ENCODE measurements at regions not wholly inside any gene's neighbourhood (a gene's known extent, or its start where the extent isn't known, plus 50 kb on each side); places are given as distances from the start of the nearest gene placed in this dataset.
"Not testable (repeated sequence)": the region's sequence is repeated elsewhere in the genome, so short reads cannot be mapped to it uniquely, and the experiment has no call there.

- DNase-seq (ENCODE audit: low read depth); H3K9ac ChIP-seq (ENCODE audit: low read length); H3K4me1 ChIP-seq (ENCODE audit: control insufficient read depth, insufficient read depth, low read length); H3K4me3 ChIP-seq (ENCODE audit: low read length); H3K9me3 ChIP-seq (ENCODE audit: control insufficient read depth, low read length); H3K27me3 ChIP-seq (replicated peaks; ENCODE audit: control insufficient read depth, insufficient read depth, low read length); H3K36me3 ChIP-seq (ENCODE audit: control insufficient read depth, insufficient read depth, low read length, severe bottlenecking): not testable (repeated sequence)
Measured at GRCh38 chr1:95167503-95167902, 50.3 kb downstream of the TLCD4 start.

GRCh38 chr1:95168028-95168427 lies 50.9 kb downstream of the TLCD4 start:
- no peak for DNase-seq (ENCODE audit: low read depth)
- H3K27me3 ChIP-seq (replicated peaks; ENCODE audit: control insufficient read depth, insufficient read depth, low read length): no peaks in the 10 kb centered on the region
- no peaks in the 10 kb centered on the region for H3K9me3 ChIP-seq (ENCODE audit: control insufficient read depth, low read length)
- H3K4me1 ChIP-seq (ENCODE audit: control insufficient read depth, insufficient read depth, low read length): peaks cover 6% of the 10 kb centered on the region
- no peaks in the 10 kb centered on the region for H3K36me3 ChIP-seq (ENCODE audit: control insufficient read depth, insufficient read depth, low read length, severe bottlenecking)
- H3K4me3 ChIP-seq (ENCODE audit: low read length): no peak overlapping the region
- H3K9ac ChIP-seq (ENCODE audit: low read length): no peak overlapping the region

GRCh38 chr1:95168761-95169351 lies 51.7 kb downstream of the TLCD4 start:
- no peak for DNase-seq (ENCODE audit: low read depth)
- H3K9ac ChIP-seq (ENCODE audit: low read length): no peak overlapping the region

GRCh38 chr1:95169548-95169947 lies 52.4 kb downstream of the TLCD4 start:
- Histone ChIP-seq H3K4me1 (ENCODE audit: control insufficient read depth, insufficient read depth, low read length) (peaks cover 6% of the 10 kb centered on the region), H3K27me3 (replicated peaks; ENCODE audit: control insufficient read depth, insufficient read depth, low read length) (no peaks in the 10 kb centered on the region), H3K9ac (ENCODE audit: low read length) (no peak overlapping the region), H3K4me3 (ENCODE audit: low read length) (no peak overlapping the region), H3K9me3 (ENCODE audit: control insufficient read depth, low read length) (no peaks in the 10 kb centered on the region), H3K36me3 (ENCODE audit: control insufficient read depth, insufficient read depth, low read length, severe bottlenecking) (no peaks in the 10 kb centered on the region)
- DNase-seq (ENCODE audit: low read depth): no peak

More at GRCh38 chr1:95168761-95169351, 51.7 kb downstream of the TLCD4 start:
- Histone ChIP-seq H3K36me3 (ENCODE audit: control insufficient read depth, insufficient read depth, low read length, severe bottlenecking) (no peaks in the 10 kb centered on the region), H3K27me3 (replicated peaks; ENCODE audit: control insufficient read depth, insufficient read depth, low read length) (no peaks in the 10 kb centered on the region), H3K4me3 (ENCODE audit: low read length) (no peak overlapping the region), H3K4me1 (ENCODE audit: control insufficient read depth, insufficient read depth, low read length) (peaks cover 6% of the 10 kb centered on the region), H3K9me3 (ENCODE audit: control insufficient read depth, low read length) (no peaks in the 10 kb centered on the region)

GRCh38 chr1:95171270-95172245 lies 54.4 kb downstream of the TLCD4 start:
- no peaks in the 10 kb centered on the region for H3K9me3 ChIP-seq (ENCODE audit: control insufficient read depth, low read length)
- no peaks in the 10 kb centered on the region for H3K36me3 ChIP-seq (ENCODE audit: control insufficient read depth, insufficient read depth, low read length, severe bottlenecking)
- no peaks in the 10 kb centered on the region for H3K27me3 ChIP-seq (replicated peaks; ENCODE audit: control insufficient read depth, insufficient read depth, low read length)
- H3K9ac ChIP-seq (ENCODE audit: low read length): no peak overlapping the region
- H3K4me3 ChIP-seq (ENCODE audit: low read length): no peak overlapping the region
- DNase-seq (ENCODE audit: low read depth): no peak
- H3K4me1 ChIP-seq (ENCODE audit: control insufficient read depth, insufficient read depth, low read length): peaks cover 6% of the 10 kb centered on the region

DNA sequence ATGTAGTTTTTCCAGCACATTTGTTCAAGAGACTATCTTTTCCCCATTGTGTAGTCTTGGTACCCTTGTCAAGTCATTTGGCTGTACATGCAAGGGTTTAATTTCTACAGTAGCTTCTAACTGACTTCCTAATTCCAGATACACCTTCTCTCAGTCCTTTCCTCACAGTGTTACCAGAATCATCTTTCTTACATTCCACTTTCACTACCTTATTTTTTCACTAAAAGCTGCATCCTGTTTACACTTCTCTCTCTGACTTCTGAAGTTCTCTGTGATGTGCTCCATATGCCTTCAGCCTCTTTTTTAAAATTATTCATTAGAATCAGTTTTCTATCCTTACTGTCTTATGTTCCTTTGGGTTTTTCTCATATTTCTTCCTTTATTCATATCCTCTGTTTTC lies 57.1 kb upstream of the RWDD3 start:
- no peak overlapping the region for H3K4me3 ChIP-seq (ENCODE audit: low read length)
- H3K36me3 ChIP-seq (ENCODE audit: control insufficient read depth, insufficient read depth, low read length, severe bottlenecking): no peaks in the 10 kb centered on the region
- DNase-seq (ENCODE audit: low read depth): no peak
- no peaks in the 10 kb centered on the region for H3K9me3 ChIP-seq (ENCODE audit: control insufficient read depth, low read length)
- H3K9ac ChIP-seq (ENCODE audit: low read length): no peak overlapping the region
- H3K27me3 ChIP-seq (replicated peaks; ENCODE audit: control insufficient read depth, insufficient read depth, low read length): no peaks in the 10 kb centered on the region
- H3K4me1 ChIP-seq (ENCODE audit: control insufficient read depth, insufficient read depth, low read length): no peaks in the 10 kb centered on the region

DNA sequence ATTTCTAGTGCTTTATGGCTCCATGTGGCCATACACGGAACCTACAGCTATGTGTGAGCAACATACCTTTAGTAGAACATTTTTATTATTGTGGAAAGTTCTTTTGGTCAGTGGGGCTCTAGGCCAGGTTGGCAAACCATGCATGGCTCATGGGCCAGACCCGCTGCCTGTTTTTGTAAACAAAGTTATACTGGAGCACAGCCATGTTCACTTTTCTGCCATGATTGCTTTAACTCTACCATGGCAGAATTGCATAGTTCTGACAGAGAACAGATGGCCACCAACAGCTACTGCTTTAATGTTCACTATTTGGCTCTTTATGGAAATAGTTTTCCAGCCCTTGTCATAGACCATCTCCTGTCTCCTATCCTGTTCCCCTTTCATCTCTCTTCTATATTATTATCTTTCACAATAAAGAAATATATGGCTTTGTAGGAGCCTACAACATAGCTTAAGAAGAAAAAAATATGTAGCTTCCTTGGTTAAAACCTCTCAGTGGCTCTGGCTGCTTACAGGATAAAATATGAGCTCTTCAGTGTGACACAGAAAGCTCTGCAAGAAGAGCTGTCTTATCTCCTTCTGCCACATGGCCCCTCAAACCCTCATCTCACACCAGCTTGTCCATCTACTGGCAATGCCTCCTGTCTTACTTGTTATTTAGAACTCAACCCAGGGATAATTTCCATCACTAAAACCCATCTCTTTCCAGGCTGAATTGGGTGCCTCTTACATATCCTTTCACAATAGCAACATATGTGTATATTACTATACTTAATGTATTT lies 54.6 kb upstream of the RWDD3 start:
- DNase-seq (ENCODE audit: low read depth): no peak
- no peak overlapping the region for H3K9ac ChIP-seq (ENCODE audit: low read length)
- H3K4me3 ChIP-seq (ENCODE audit: low read length): no peak overlapping the region

GRCh38 chr1:95180371-95180770 lies 53.6 kb upstream of the RWDD3 start:
- no peaks in the 10 kb centered on the region for H3K36me3 ChIP-seq (ENCODE audit: control insufficient read depth, insufficient read depth, low read length, severe bottlenecking)
- no peak overlapping the region for H3K9ac ChIP-seq (ENCODE audit: low read length)
- H3K9me3 ChIP-seq (ENCODE audit: control insufficient read depth, low read length): no peaks in the 10 kb centered on the region
- H3K27me3 ChIP-seq (replicated peaks; ENCODE audit: control insufficient read depth, insufficient read depth, low read length): no peaks in the 10 kb centered on the region
- no peak for DNase-seq (ENCODE audit: low read depth)
- H3K4me3 ChIP-seq (ENCODE audit: low read length): no peak overlapping the region
- no peaks in the 10 kb centered on the region for H3K4me1 ChIP-seq (ENCODE audit: control insufficient read depth, insufficient read depth, low read length)

More for the DNA sequence above, 54.6 kb upstream of the RWDD3 start:
- Histone ChIP-seq H3K36me3 (ENCODE audit: control insufficient read depth, insufficient read depth, low read length, severe bottlenecking) (no peaks in the 10 kb centered on the region), H3K9me3 (ENCODE audit: control insufficient read depth, low read length) (no peaks in the 10 kb centered on the region), H3K4me1 (ENCODE audit: control insufficient read depth, insufficient read depth, low read length) (no peaks in the 10 kb centered on the region), H3K27me3 (replicated peaks; ENCODE audit: control insufficient read depth, insufficient read depth, low read length) (no peaks in the 10 kb centered on the region)

DNA sequence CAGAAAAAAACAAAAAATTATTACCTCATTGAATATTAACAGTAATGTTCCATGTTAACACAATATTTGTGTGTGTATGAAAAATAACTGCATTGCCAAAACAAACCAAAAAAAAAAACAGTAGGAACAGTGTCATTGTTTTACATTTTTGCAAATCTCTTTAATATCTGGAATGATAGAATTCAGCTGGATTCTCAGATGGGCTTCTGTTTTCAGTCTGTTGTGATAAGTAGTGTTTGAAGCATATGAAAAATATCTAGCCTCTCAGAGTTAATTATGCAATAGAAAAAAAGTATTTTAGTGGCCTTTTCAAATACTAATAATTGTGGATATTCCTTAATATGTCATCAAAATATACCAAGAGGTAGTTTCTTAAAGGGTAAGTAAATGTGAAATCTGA lies 52.9 kb upstream of the RWDD3 start:
- Histone ChIP-seq H3K36me3 (ENCODE audit: control insufficient read depth, insufficient read depth, low read length, severe bottlenecking) (no peaks in the 10 kb centered on the region), H3K4me3 (ENCODE audit: low read length) (no peak overlapping the region), H3K9ac (ENCODE audit: low read length) (no peak overlapping the region), H3K9me3 (ENCODE audit: control insufficient read depth, low read length) (no peaks in the 10 kb centered on the region), H3K4me1 (ENCODE audit: control insufficient read depth, insufficient read depth, low read length) (no peaks in the 10 kb centered on the region), H3K27me3 (replicated peaks; ENCODE audit: control insufficient read depth, insufficient read depth, low read length) (no peaks in the 10 kb centered on the region)
- DNase-seq (ENCODE audit: low read depth): no peak

DNA sequence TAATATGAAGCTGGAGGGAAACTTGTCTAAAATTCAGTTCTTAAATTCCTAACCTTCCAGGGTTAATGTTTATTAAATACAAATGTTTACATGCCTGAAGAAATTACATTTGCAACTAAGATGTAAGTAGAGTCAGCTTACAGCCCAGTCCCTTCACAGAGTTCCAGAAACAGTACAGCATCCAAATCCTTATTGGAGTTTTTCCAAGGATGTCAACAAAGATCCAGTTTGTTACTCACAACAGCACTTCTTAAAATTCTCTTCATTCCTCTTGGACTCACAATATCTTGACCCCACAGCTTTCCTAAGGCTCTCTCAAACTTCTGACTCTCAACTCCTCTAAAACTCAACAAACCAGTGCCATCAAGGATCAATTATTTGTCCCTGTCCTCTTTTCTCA lies 50.1 kb upstream of the RWDD3 start:
- Histone ChIP-seq H3K9me3 (ENCODE audit: control insufficient read depth, low read length) (no peaks in the 10 kb centered on the region), H3K27me3 (replicated peaks; ENCODE audit: control insufficient read depth, insufficient read depth, low read length) (no peaks in the 10 kb centered on the region), H3K36me3 (ENCODE audit: control insufficient read depth, insufficient read depth, low read length, severe bottlenecking) (no peaks in the 10 kb centered on the region), H3K4me1 (ENCODE audit: control insufficient read depth, insufficient read depth, low read length) (no peaks in the 10 kb centered on the region), H3K9ac (ENCODE audit: low read length) (no peak overlapping the region), H3K4me3 (ENCODE audit: low read length) (no peak overlapping the region)
- DNase-seq (ENCODE audit: low read depth): peak; percentile 7

Data from adipocyte (in vitro differentiated cells).